ENCODE measurements at regions not wholly inside any gene's neighbourhood (a gene's known extent, or its start where the extent isn't known, plus 50 kb on each side); places are given as distances from the start of the nearest gene placed in this dataset.

DNA sequence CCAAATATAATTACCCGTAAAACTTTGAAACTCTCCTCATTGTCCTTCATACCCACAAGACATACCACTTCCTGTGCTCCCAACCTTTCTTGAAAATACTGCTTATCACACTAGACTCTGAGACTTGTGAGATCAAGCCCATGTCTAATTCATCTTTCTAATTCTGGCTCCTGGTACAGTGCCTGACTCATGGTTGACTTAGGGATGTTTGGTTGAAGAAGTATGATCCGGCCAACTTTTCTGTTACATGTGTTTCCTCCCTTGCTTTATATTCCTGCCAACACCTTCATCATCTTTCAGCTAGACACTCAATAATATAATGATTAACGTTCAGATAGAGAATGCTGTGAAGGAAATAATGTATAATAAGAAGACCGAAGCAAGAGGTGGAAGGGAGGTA is 58.2 kb downstream of the MEX3B start:
- DNase-seq, result no peak

DNA sequence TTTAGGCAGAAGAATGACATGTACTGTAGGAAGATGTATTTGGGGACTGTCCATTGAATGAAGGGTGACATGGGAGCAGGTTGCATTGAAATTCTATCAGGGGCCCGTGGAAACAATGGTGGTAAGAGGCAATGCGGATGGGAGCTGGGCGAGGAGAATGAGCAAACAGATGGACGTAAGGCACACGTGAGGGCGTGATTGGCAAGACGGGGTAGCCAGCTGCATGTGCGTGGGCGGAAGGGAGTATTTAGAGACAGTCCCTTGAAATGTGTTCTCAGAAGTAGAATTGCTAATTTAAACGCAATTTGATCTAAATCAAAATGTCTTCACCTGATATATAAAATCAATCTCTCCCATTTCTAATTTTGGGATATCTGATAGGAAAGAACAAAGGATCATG is 62.3 kb downstream of the MEX3B start:
- no peak for DNase-seq

DNA sequence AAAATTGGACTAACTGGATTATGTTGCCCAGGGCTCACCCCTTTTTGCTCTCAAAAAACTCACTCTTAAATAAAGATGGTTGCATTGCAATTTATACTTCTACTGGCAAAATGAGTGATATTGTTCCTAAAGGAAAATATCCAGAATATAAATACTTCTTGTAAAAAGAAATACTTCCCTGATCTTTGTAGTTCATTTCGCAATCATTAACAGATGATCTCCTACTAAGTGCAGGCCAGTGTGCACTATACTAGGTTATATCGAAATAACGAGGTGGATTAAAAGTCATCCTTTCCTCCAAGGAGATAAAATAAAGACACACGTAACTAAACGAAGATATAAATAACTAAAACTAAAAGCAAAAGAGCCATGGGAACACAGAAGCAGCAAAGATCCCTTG is 63.0 kb downstream of the MEX3B start:
- no peak for DNase-seq

DNA sequence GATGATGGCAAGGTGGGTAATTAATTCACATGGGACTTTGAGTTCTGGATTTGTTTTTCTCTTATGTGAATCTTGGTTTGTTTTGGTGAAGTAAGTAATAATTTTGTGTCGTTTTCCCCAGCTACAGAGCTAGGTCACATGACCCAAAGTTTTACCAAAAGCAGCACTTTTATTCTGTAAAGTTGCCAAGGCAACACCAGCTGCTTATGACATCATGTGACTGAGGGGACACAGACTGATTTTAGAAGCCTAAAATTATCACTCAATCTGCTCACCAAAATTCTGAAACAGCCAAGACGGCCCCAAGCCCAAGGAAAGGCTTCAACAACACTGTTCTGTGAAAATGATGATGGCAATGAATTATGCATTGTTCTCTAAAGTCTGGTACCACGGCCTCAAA is 63.9 kb downstream of the MEX3B start:
- peak; percentile 51 for DNase-seq

DNA sequence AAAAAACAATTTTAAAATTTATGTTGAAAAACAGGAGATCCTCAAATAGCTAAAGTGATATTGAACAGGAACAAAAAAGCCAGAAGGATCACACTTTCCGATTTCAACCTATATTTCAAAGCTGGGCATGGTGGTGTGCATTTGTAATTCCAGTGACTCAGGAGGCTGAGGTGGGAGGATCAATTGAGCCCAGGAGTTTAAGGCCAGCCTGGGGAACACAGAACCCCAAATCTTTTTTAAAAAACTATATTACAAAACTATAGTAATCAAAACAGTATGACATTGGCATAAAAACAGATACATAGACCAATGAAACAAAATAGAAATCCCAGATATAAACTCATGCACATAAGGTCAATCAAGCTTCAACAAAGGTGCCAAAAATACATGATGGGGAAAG is 68.4 kb downstream of the MEX3B start:
- no peak for DNase-seq

DNA sequence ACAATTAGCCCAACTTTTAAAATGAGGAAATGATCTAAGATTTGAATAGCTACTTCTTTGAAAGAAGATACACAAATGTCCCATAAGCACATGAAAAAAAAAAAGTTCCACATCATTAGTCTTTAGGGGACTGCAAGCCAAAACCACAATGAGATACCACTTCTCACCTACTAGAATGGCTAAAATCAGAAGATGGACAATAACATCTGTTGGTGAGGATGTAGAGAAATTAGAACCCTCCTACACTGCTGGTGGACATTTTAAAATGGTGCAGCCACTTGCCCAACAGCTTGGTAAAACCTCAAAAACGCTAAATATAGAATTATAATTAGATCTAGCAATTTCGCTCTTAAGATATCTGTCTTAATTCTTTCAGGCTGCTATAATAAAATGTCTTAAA is 77.1 kb downstream of the MEX3B start:
- no peak for DNase-seq

DNA sequence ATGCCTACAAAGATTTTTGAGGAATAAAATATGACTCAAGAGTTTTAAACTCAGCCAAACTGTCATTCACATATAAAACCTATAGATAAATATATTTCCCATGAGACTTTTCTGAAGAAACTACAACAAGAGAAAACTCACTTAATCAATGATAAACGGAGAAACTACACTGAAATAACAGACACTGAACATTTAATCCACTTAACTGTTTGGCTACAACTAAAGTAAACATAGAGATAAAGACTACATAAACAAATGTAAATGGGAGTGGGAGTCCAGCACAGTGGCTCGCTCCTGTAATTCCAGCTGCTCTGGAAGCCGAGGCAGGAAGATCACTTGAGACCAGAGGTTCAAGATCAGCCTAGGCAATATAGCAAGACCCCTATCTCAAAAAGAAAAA is 79.2 kb downstream of the MEX3B start:
- DNase-seq, result no peak

DNA sequence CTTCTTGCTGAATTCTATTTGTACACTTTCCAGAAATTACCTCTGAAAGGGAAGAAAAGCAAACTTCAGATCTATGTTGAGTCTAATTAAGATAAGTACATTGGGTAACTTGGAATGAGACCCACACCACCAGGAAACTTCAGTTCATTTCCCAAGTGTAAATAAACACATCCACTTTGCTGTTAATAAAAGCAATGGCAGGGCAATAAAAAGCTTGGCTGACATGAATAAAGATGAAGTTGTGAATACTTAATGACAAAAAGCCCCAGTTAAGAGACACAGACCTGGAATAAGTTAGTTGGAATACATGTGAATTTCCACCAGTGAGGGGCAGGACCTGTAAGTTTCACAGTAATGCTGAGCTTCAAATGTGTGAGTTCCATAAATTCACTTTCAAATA is 83.3 kb downstream of the MEX3B start:
- no peak for DNase-seq

DNA sequence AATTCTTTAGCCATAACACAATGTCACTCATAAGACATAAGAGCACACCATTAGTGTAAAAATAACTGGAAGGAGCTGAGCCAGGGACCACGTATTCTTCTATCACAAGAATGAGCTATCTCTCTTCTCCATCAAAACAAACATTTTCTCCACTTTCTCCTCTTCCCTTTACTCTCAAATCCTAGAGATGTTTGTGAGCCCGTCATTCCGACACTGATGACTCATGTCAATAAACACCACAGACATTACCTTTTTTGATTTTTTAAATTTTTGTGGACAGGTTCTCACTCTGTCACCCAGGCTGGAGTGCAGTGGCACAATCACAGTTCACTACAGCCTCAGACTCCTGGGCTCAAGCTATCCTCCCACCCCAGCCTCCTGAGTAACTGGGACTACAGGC is 86.6 kb downstream of the MEX3B start:
- DNase-seq, result no peak

DNA sequence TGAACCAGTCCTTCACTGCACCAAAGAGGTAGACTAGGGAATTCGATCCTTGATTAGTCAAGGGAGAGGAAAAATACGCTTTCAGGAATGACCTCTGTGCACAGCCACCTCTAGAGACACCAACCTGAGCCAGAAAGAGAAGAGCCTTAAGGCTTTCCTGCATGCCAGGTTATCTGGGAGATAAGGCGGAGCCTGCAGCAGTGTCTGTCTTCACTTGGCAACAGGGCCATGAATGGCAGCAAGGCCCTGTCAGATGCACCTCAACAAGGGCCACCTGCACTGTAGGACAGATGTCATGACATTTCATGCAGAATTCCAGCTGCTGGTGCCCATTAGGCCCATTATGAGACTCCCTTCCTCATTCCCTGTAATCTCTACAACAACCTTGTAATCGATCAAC is 88.1 kb downstream of the MEX3B start:
- DNase-seq, result no peak

DNA sequence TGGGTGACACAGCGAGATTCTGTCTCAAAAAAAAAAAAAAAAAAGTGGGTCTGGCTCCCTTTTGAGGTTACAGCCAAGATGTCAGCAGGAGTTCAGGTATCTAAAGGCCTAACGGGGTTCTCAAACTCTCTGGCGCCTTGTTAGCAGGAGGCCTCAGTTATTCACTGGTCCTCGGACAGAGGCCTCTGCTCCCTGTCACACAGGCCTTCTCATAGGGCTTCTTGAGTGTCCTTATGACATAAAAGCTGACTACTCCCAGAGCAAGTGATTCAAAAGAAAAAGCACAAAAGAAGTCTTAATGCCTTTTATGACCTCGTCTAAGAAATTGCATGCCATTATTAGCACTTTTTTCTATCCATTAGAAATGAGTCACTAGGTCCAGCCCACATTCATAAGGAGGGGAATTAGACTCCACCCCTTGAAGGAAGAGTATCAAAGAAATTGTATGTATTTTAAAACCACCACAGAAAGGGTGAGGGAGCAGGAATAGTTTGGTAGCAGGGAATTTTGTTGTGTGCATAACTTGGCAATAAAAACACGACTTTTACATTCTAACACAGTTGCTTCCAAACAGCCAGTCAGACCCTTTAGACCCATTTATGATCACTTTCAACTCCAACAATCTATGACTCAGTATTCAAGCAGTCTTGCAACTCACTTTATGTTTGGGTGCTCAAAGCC is 90.3 kb downstream of the MEX3B start:
- no peak for DNase-seq

DNA sequence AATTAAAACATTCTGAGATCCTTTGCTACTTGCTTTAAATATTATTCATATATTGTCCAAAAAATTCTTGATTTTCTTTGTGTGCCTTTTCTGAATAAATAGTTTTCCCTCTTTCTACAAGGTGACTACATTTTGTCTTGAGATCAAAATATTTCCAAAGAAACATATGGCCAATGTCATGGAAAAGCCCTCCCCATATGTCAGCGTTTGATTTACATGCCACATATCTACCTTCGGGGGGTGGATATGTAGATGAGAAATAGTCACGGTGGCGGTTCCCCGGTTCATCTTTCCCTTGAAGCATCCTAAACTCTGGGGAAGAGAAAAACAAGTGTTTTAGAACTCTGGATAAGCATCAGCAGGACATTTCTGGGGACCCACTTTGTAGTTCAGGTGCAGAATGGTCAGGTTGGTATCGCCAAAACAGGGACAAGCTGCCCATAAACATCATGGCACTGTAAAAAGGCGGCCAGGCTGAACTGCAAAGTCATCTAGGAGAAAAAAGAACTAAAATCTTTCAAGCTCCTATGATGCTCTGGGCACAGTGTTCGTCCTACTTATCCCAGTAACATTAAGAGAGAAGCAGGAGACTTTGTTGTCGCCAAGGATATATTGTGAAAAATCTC is 91.5 kb downstream of the MEX3B start:
- no peak for DNase-seq

DNA sequence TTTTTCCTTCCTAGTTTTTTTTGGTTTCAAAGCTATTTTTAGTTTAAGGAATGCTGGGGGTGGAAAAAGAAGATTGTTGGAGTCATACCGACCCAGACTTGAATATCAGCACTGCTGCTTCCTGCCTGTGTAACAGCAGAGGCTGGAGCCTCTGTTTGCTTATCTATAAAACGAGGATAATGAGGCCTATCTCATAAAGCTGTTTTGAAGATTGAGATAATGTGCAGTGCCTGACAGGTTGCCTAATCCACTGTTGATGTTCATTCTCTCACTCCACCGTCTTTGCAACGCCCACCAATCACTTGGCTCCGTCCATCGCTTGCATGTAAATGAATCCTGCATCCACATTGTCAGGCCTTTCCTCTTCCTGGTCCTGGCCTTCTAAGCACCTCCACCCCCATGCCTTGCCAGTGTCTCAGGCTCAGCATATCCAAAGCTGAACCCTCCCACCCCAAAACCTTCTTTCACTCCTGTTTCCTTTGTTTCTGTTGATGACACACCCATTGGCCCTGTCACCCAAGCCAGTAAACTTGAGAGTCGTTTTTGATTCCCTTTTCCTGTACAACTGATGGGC is 94.9 kb downstream of the MEX3B start:
- no peak for DNase-seq

DNA sequence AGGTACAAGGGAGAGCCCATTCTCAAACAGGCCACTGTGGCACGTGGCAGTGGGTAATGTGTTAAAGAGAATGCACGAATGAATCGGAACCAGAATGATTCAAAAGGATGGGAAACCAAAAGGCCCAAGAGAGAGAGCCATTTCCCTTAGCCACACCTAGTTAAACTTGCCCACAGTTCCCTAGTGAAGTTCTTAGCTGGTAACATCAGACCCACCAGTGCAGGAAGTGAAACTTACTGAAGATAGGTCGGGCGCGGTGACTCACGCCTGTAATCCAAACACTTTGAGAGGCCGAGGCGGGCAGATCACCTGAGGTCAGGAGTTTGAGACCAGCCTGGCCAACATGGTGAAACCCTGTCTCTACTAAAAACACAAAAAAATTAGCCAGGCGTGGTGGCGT is 97.1 kb downstream of the MEX3B start:
- DNase-seq, result peak; percentile 69

DNA sequence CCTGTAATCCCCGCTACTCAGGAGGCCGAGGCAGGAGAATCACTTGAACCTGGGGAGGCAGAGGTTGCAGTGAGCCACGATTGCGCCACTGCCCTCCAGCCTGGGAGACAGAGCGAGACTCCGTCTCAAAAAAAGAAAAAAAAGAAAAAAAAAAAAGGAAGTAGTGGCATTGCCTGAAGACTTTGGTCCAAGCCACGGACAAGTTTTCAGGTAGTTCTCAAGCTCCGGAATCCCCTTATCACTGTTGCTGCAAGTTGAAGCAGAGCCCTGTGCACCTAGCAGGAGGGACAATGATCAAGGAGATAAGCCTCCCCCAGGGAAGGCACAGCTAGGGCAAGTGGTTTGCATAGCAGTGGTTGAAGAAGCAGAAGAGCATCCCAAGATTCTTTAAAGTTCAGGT is 97.6 kb downstream of the MEX3B start:
- no peak for DNase-seq

DNA sequence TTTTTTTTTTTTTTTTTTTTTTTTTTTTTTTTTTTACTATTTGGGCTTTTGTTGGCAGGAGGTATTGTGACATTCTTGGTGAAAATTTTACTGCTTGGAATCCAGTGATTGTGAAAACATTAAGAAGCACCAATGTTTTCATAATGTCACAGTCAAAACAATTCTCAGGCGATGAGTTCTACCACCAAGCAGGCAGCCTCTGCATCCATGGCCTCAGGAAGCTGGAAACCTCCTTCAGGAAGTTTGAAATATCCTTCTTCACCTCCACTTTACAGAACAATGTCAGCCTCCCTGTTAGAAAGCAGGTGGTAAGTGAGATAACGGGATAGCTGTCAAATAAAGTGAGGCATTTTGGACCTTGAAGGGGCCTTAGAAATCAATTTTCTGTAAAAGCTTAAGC is 98.3 kb downstream of the MEX3B start:
- DNase-seq, result no peak

DNA sequence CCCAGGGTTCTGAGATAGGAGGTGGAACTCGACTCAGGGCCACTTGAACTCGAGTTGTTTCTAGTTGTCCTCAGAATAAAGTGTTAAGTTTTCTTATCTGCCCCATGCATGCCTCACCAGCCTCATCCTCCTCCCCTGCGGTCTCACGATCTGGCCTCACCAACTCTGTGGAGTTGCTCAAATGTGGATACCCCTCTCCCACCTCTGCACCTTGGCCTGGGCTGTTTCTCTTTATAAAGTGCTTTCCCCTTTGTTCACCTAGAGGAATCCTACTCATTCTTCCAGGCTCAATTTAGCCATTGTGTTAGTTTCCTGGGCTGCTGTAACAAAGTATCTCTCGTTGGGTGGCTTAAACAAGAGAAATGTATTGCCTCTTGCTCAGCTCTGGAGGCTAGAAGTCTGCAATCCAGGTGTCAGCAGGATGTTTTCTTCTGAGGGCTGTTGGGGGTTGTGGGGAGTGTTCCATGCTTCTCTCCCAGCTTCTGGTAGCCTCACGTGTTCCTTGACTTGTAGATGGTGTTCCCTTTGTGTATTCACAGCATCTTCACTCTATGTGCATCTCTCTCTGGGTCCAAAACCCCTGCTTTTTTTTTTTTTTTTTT is 100.7 kb downstream of the MEX3B start:
- no peak for DNase-seq

DNA sequence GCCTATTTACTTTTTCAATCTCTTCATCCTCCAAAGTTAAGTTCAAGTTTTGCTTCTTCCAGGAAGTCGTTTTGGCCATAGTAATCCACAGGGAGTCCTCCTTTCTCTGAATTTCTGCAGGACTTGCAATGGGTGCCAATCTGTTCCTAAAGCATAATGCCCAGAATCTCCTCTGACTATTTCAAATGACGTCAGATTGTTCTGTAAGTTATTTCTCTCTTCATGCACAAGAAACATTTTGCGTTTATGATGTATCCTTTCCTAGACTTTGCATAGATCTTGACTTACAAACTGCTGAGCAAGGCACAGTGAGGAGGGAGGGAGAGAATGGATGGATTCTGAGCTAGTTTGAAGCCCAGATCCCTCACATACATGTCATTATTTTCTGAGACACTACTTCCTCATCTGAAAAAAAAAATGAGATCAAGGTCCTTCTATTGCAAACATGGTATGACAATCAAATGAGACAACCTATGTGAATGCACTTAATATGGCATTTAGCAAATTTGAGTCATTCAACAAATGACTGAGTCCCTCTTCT is 103.1 kb downstream of the MEX3B start:
- DNase-seq, result no peak

DNA sequence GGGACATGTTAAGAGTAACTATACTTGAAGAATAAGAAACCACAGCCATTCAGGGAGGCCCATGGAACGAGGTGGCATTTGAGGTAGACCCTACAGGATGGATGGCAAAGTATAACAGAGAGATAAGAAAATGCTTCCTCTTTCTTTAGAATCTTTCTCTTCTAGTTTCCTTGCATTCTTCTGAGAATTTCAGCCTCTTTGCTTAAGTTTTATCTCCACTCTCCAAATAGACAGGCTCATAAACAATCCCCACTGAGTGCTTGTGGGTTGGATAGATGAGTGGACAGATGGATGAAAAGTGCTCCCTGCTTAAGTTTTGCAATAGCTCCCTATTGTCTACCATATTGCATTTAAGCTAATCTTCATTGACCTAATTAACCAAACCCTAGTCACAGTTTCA is 103.7 kb downstream of the MEX3B start:
- no peak for DNase-seq

DNA sequence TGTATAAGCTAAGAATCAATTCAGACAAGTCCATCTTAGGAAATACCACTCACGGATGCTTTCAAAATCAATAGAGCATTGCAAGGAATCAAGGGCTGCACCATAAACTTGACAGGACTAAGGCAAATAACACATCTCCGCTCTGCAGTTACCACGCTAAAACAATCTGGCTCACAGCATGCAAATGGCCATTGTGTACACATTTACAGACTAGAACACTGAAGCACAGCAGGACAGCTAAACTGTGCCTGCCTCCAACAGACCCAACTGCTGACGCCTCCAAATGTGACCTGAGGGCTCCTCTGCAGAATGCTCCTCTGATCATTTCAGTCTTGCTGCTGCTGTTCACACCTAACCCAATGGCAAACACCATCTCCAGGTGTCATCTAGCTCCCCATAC is 104.3 kb downstream of the MEX3B start:
- DNase-seq, result no peak

DNA sequence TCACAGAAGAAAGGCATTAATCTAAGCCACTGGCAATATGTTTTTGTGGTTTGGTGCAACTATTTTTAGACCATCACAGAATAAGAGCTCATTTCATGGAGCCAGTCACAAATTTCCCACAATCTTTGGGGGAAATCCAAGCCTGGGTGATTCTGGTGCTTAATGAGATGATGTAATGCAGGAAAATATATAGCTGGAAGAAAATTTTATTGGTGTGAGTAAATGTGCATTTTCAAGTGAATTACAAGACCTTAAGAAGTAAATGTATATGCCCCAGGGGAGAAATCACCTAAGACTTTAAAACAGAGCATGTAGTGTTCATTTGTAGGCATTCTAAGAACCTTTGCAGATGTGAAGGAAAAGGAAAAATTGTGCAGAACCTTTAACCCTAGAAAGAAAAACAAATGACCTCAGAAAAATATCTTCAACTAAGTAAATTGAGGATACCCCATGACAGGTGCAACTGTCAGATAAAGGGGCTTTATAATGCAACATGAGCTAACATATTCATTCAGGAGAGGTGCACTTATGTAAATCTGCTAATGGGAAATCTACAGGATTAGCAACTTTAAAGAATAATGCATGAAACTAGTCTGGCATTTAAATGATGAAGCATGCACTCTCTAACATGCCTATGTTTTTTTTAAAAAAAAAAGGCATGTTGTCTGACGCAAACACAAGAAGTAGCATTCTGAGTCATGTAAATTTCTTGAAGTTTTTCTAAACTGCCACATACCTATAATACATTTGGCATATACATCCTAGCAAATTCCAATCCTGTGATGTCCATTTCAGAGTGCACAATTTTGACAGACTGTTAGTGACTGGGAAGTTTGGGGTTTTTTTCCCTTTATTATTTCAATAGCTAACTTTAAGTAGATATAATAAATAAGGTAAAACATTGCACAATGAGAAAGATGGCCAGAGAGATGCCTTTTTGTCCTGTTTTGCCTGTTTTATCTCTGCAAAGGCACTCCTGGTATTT is 105.1 kb downstream of the MEX3B start:
- DNase-seq, result no peak

DNA sequence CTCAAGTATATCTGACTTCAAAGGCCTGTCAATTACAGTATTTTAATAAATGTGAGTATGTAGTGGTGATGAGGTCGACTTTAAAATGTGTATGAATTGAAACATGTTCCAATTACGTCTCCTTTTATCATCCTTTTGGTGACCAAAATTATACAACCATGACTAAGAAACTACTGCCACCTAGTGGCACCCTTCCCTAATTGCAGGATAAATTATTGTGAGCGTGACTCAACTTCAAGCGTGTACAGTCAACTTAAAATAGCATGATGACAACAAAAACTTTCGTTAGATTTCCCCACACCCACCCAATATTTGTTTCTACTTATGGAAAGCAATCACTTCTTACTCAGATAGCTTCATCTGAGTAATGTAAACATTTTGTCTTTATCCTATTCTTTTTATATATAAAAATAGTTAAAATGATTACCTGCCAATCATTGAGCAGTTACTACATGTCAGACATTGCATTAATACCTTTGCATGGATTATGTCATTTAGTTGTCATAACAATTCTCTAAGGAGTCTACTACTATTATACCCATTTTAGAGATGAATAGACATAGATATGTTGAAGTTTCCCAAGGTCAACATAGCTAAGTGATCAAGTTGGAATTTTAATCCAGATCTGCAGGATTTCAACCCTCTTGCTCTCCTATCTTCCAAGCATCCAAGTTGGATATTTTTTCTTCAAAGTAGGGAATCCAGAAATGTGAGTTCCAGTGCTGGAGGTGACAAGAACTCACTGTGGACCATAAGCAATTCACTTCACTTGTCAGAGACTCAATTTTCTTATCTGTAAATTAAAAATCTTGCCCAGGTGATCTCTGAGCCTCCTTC is 106.0 kb downstream of the MEX3B start:
- peak; percentile 52 for DNase-seq

Measured in RPMI8226 (cell line).